ENCODE measurements at regions not wholly inside any gene's neighbourhood (a gene's known extent, or its start where the extent isn't known, plus 50 kb on each side); places are given as distances from the start of the nearest gene placed in this dataset.
"Not testable (repeated sequence)": the region's sequence is repeated elsewhere in the genome, so short reads cannot be mapped to it uniquely, and the experiment has no call there.

GRCh38 chr10:94251568-94251967 is 111.2 kb downstream of the NOC3L start:
- Histone ChIP-seq H3K27me3 (no peaks in the 10 kb centered on the region), H3K9me3 (no peaks in the 10 kb centered on the region), H3K36me3 (peaks cover 0 to 35% of the 10 kb centered on the region in 2 donors), H3K27ac (no peak overlapping the region), H3K4me1 (no peaks in the 10 kb centered on the region), H3K4me3 (no peak overlapping the region)
- TF ChIP-seq EP300 (IDR thresholded peaks at IDR 0.05) = no peak
- TF ChIP-seq CTCF (IDR thresholded peaks at IDR 0.05) = no peak
- no peak for TF ChIP-seq POLR2AphosphoS5 (IDR thresholded peaks at IDR 0.05)
- no peak for TF ChIP-seq POLR2A (IDR thresholded peaks at IDR 0.05)
- WGBS, 2 donors (ENCODE audit: low coverage in 1 of 2) = 80 to 100% methylated on average over 1 of the region's 1 CpG
- ATAC-seq = no peak

- H3K4me3 ChIP-seq, H3K27ac ChIP-seq, H3K9me3 ChIP-seq, H3K4me1 ChIP-seq, H3K27me3 ChIP-seq, ATAC-seq: not testable (repeated sequence)
- WGBS, 2 donors (ENCODE audit: low coverage in 1 of 2) = 93 to 96% methylated on average over 6 of the region's 6 CpGs
- peaks cover 0 to 54% of the 10 kb centered on the region in 2 donors for H3K36me3 ChIP-seq
Observed at GRCh38 chr10:94257407-94257806, 105.3 kb downstream of the NOC3L start.

GRCh38 chr10:94260455-94260854 is 102.3 kb downstream of the NOC3L start:
- H3K27me3 ChIP-seq = no peaks in the 10 kb centered on the region
- ATAC-seq = no peak
- H3K27ac ChIP-seq = no peak overlapping the region
- H3K4me1 ChIP-seq = no peaks in the 10 kb centered on the region
- TF ChIP-seq EP300 (IDR thresholded peaks at IDR 0.05) (no peak), POLR2AphosphoS5 (IDR thresholded peaks at IDR 0.05) (no peak), CTCF (IDR thresholded peaks at IDR 0.05) (no peak), POLR2A (IDR thresholded peaks at IDR 0.05) (no peak)
- H3K4me3 ChIP-seq = no peak overlapping the region
- peaks cover 0 to 30% of the 10 kb centered on the region in 2 donors for H3K36me3 ChIP-seq
- no peaks in the 10 kb centered on the region for H3K9me3 ChIP-seq

GRCh38 chr10:94264085-94264484 is 98.7 kb downstream of the NOC3L start:
- no peak for ATAC-seq
- Histone ChIP-seq H3K27me3 (no peaks in the 10 kb centered on the region), H3K4me3 (no peak overlapping the region), H3K36me3 (peaks cover 0 to 20% of the 10 kb centered on the region in 2 donors), H3K9me3 (no peaks in the 10 kb centered on the region), H3K4me1 (peaks cover 0 to 4% (median 0%) of the 10 kb centered on the region in 3 donors), H3K27ac (no peak overlapping the region)
- TF ChIP-seq POLR2AphosphoS5 (IDR thresholded peaks at IDR 0.05) = no peak
- TF ChIP-seq EP300 (IDR thresholded peaks at IDR 0.05) = no peak
- TF ChIP-seq CTCF (IDR thresholded peaks at IDR 0.05) = no peak
- no peak for TF ChIP-seq POLR2A (IDR thresholded peaks at IDR 0.05)
- WGBS, 2 donors (ENCODE audit: low coverage in 1 of 2) = 83 to 94% methylated on average over 2 to 3 of the region's 3 CpGs

GRCh38 chr10:94266091-94266490 is 96.6 kb downstream of the NOC3L start:
- peaks cover 0 to 5% of the 10 kb centered on the region in 2 donors for H3K36me3 ChIP-seq
- no peaks in the 10 kb centered on the region for H3K27me3 ChIP-seq
- 11 to 15% methylated on average over 2 of the region's 2 CpGs for WGBS, 2 donors (ENCODE audit: low coverage in 1 of 2)
- no peak overlapping the region for H3K27ac ChIP-seq
- TF ChIP-seq EP300 (IDR thresholded peaks at IDR 0.05) (no peak), CTCF (IDR thresholded peaks at IDR 0.05) (no peak), POLR2AphosphoS5 (IDR thresholded peaks at IDR 0.05) (no peak), POLR2A (IDR thresholded peaks at IDR 0.05) (no peak)
- H3K4me1 ChIP-seq = peaks cover 0 to 4% (median 0%) of the 10 kb centered on the region in 3 donors
- ATAC-seq = no peak
- H3K9me3 ChIP-seq = no peaks in the 10 kb centered on the region
- no peak overlapping the region for H3K4me3 ChIP-seq

Measured in gastroesophageal sphincter (tissue), 4 donors.